Thyroid gland (tissue), 4 donors: ENCODE measurements at regions not wholly inside any gene's neighbourhood (a gene's known extent, or its start where the extent isn't known, plus 50 kb on each side); places are given as distances from the start of the nearest gene placed in this dataset.

ENCODE experiments used
- DNase-seq, 2 donors: peaks; one replicate each; pipeline ENCODE4 v3.0.0-alpha.2; 2019
- H3K27ac ChIP-seq, 3 donors: fragments of 200-600 bp; sonication (generic); 1 replicate in 2 of 3; 2 replicates in 1 of 3; pipeline ENCODE4 v1.5.1; 2016 to 2019; ENCODE audit warnings: mild to moderate bottlenecking in 1 of 3, moderate library complexity in 1 of 3
- H3K27me3 ChIP-seq: fragments of 200-600 bp; sonication (generic); one replicate; pipeline ENCODE4 v1.5.1; 2019
- H3K36me3 ChIP-seq, 2 donors: fragments of 200-600 bp; sonication (generic); one replicate each; pipeline ENCODE4 v1.5.1; 2016 to 2019
- H3K4me1 ChIP-seq, 2 donors: fragments of 200-600 bp; sonication (generic); one replicate each; pipeline ENCODE4 v1.5.1; 2017 to 2019
- H3K4me3 ChIP-seq, 3 donors: fragments of 200-600 bp; sonication (generic); replicated peaks in 1 of 3; 1 replicate in 2 of 3; 2 replicates in 1 of 3; pipeline ENCODE4 v1.5.1; 2016; ENCODE audit warnings: mild to moderate bottlenecking in 1 of 3
- H3K9me3 ChIP-seq: fragments of 200-600 bp; sonication (generic); one replicate; pipeline ENCODE4 v1.5.1; 2017
- CTCF ChIP-seq, 6 experiments: fragments of 200-600 bp in 3 of 6; fragments of 450-650 bp in 3 of 6; sonication (generic) in 3 of 6; IDR thresholded peaks; one replicate each; pipeline ENCODE4 v1.5.1; 2016 to 2019; ENCODE audit warnings: antibody characterized with exemption in 6 of 6, mild to moderate bottlenecking in 2 of 6, inconsistent platforms in 1 of 6, moderate library complexity in 1 of 6
- POLR2A ChIP-seq, 2 donors: fragments of 450-650 bp; IDR thresholded peaks; one replicate each; pipeline ENCODE4 v1.6.1; 2017; ENCODE audit warnings: antibody characterized with exemption in 2 of 2, mild to moderate bottlenecking in 2 of 2, moderate library complexity in 1 of 2
- WGBS, 2 donors: methylation state at CpG; one replicate each; pipeline ENCODE4 v1.1.5; 2017; 5-methylcytosine and 5-hydroxymethylcytosine counted together
- intact Hi-C: fragments of 100-400 bp; cut with DNase I; formaldehyde crosslinking; loops from one replicate; pipeline ENCODE4 v1.15.1; 2023

DNA sequence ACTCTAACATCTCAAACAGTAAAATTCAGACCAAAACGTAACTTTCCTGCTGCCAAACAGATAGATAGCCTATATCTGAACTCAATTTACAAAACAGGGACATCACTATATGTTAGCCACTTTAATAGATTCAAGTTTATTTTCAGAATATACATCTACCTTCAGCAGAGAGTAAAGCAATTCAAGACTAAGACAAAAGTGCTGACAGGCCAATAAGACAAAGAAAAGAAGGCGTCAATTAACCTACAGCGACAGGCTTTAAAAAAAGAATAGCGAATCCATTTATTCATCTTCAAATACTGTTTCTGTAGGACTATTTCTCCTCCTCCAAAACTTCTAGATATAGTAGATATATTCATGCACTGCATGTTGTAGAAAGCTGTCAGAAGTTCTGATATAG is 333.0 kb downstream of the GRB14 start:
- H3K27me3 ChIP-seq, result no peaks in the 10 kb centered on the region
- intact Hi-C loops, result no loop called here
- no peaks in the 10 kb centered on the region for H3K4me1 ChIP-seq
- 89 to 92% methylated on average over 4 of the region's 4 CpGs for WGBS, 2 donors
- TF ChIP-seq CTCF (IDR thresholded peaks at IDR 0.05) (no peak), POLR2A (IDR thresholded peaks at IDR 0.05) (no peak)
- no peaks in the 10 kb centered on the region for H3K9me3 ChIP-seq
- no peak for DNase-seq
- H3K27ac ChIP-seq, result no peak overlapping the region
- no peak overlapping the region for H3K4me3 ChIP-seq
- no peaks in the 10 kb centered on the region for H3K36me3 ChIP-seq

DNA sequence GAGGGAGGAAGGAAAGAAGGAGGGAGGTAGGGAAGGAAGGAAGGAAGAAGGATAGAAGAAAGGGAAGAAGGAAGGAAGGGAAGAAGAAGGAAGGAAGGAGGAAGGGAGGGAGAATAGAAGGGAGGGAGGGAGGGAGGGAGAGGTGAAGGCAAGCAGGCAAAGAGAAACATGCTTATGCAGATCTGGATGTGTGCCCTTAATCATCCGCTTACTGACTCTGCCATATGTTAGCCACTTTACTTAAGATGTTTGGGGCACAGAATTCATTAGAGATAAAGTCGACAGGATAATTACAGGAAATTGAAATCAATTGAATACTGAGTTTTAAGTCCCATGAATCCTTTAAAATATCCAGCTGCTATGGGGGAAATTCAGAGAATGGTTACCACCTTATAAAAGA is 334.2 kb downstream of the GRB14 start:
- WGBS, 2 donors, result 78 to 82% methylated on average over 2 of the region's 2 CpGs
- Histone ChIP-seq H3K4me1 (no peaks in the 10 kb centered on the region), H3K4me3 (no peak overlapping the region), H3K27me3 (no peaks in the 10 kb centered on the region), H3K9me3 (no peaks in the 10 kb centered on the region), H3K27ac (no peak overlapping the region), H3K36me3 (no peaks in the 10 kb centered on the region)
- no peak for DNase-seq
- intact Hi-C loops, result no loop called here
- TF ChIP-seq CTCF (IDR thresholded peaks at IDR 0.05) (no peak), POLR2A (IDR thresholded peaks at IDR 0.05) (no peak)

DNA sequence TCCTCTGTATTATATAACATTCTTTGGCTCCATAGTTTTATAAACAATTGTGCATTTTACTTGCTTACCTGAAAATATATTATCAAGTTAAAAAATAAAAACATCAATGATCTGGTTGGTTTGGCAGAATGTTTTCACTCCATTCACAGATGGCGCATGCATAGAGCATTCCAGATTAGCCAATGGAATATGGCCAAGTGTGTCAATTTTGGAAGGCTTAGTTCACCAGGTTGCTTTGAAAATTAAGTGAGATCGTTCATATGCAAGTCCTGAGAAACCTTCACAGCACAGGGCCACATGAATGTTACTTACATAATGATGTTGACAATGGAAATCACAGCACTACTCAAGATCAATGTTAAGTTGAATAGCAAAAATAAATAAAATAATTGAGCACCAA is 335.7 kb downstream of the GRB14 start:
- Histone ChIP-seq H3K4me1 (no peaks in the 10 kb centered on the region), H3K36me3 (no peaks in the 10 kb centered on the region), H3K4me3 (no peak overlapping the region), H3K9me3 (no peaks in the 10 kb centered on the region), H3K27ac (no peak overlapping the region), H3K27me3 (no peaks in the 10 kb centered on the region)
- TF ChIP-seq POLR2A (IDR thresholded peaks at IDR 0.05), result no peak
- no peak for TF ChIP-seq CTCF (IDR thresholded peaks at IDR 0.05)
- DNase-seq, result no peak
- 87 to 92% methylated on average over 2 of the region's 2 CpGs for WGBS, 2 donors
- intact Hi-C loops, result no loop called here

GRCh38 chr2:164281896-164282295 is 339.4 kb downstream of the GRB14 start:
- Histone ChIP-seq H3K36me3 (no peaks in the 10 kb centered on the region), H3K4me3 (no peak overlapping the region), H3K27ac (no peak overlapping the region), H3K4me1 (no peaks in the 10 kb centered on the region), H3K9me3 (no peaks in the 10 kb centered on the region), H3K27me3 (no peaks in the 10 kb centered on the region)
- intact Hi-C loops, result no loop called here
- no peak for DNase-seq
- TF ChIP-seq CTCF (IDR thresholded peaks at IDR 0.05) (no peak), POLR2A (IDR thresholded peaks at IDR 0.05) (no peak)
- WGBS, 2 donors, result 84 to 89% methylated on average over 1 of the region's 1 CpG

- intact Hi-C loops, result no loop called here
- Histone ChIP-seq H3K27me3 (no peaks in the 10 kb centered on the region), H3K4me3 (no peak overlapping the region), H3K36me3 (no peaks in the 10 kb centered on the region), H3K27ac (no peak overlapping the region), H3K9me3 (no peaks in the 10 kb centered on the region), H3K4me1 (no peaks in the 10 kb centered on the region)
- DNase-seq, result no peak
- TF ChIP-seq CTCF (IDR thresholded peaks at IDR 0.05) (no peak), POLR2A (IDR thresholded peaks at IDR 0.05) (no peak)
These were observed 345.6 kb downstream of the GRB14 start for GRCh38 chr2:164275659-164276058.
